ENCODE measurements at regions not wholly inside any gene's neighbourhood (a gene's known extent, or its start where the extent isn't known, plus 50 kb on each side); places are given as distances from the start of the nearest gene placed in this dataset.

GRCh38 chr21:28641731-28642130 lies 350.9 kb downstream of the LTN1 start:
- no peaks in the 10 kb centered on the region for H3K9me3 Mint-ChIP-seq
- H3K9me3 ChIP-seq (ENCODE audit: control insufficient read depth, low read length): no peaks in the 10 kb centered on the region
- TF ChIP-seq CTCF (conservative IDR thresholded peaks at IDR 0.05): no peak
- H3K27me3 ChIP-seq (ENCODE audit: control insufficient read depth, insufficient read depth, low read length, poor library complexity, severe bottlenecking): no peaks in the 10 kb centered on the region
- peaks cover 15% of the 10 kb centered on the region for H3K4me1 Mint-ChIP-seq
- no peak overlapping the region for H3K4me3 Mint-ChIP-seq
- no peak overlapping the region for H3K9ac ChIP-seq (ENCODE audit: extremely low read depth, low read length, poor library complexity, severe bottlenecking)
- no peak for DNase-seq
- H3K36me3 ChIP-seq (ENCODE audit: control insufficient read depth, insufficient read depth, low read length): no peaks in the 10 kb centered on the region
- H3K27me3 Mint-ChIP-seq (ENCODE audit: insufficient read depth): no peaks in the 10 kb centered on the region
- 80% methylated on average over 1 of the region's 1 CpG; no CpG with 5 or more reads in 1 of the 2 experiments for WGBS, 2 experiments (ENCODE audit: insufficient coverage in 1 of 2, insufficient read length in 1 of 2)
- no peak overlapping the region for H3K27ac Mint-ChIP-seq
- no peaks in the 10 kb centered on the region for H3K36me3 Mint-ChIP-seq (ENCODE audit: low read depth)
- H3K27ac ChIP-seq (ENCODE audit: low read depth, low read length): no peak overlapping the region
- no peaks in the 10 kb centered on the region for H3K4me1 ChIP-seq (ENCODE audit: control insufficient read depth, insufficient read depth, low read length)
- H3K4me3 ChIP-seq (ENCODE audit: low read length): no peak overlapping the region

GRCh38 chr21:28640326-28640725 lies 352.4 kb downstream of the LTN1 start:
- no peak overlapping the region for H3K4me3 Mint-ChIP-seq
- DNase-seq: no peak
- H3K4me3 ChIP-seq (ENCODE audit: low read length): no peak overlapping the region
- peaks cover 15% of the 10 kb centered on the region for H3K4me1 Mint-ChIP-seq
- H3K27me3 Mint-ChIP-seq (ENCODE audit: insufficient read depth): no peaks in the 10 kb centered on the region
- no peaks in the 10 kb centered on the region for H3K36me3 Mint-ChIP-seq (ENCODE audit: low read depth)
- no peak overlapping the region for H3K27ac ChIP-seq (ENCODE audit: low read depth, low read length)
- H3K4me1 ChIP-seq (ENCODE audit: control insufficient read depth, insufficient read depth, low read length): no peaks in the 10 kb centered on the region
- 78 to 80% methylated on average over 5 of the region's 5 CpGs for WGBS, 2 experiments (ENCODE audit: insufficient coverage in 1 of 2, insufficient read length in 1 of 2)
- no peaks in the 10 kb centered on the region for H3K9me3 ChIP-seq (ENCODE audit: control insufficient read depth, low read length)
- no peaks in the 10 kb centered on the region for H3K27me3 ChIP-seq (ENCODE audit: control insufficient read depth, insufficient read depth, low read length, poor library complexity, severe bottlenecking)
- no peaks in the 10 kb centered on the region for H3K9me3 Mint-ChIP-seq
- TF ChIP-seq CTCF (conservative IDR thresholded peaks at IDR 0.05): no peak
- H3K9ac ChIP-seq (ENCODE audit: extremely low read depth, low read length, poor library complexity, severe bottlenecking): no peak overlapping the region
- no peak overlapping the region for H3K27ac Mint-ChIP-seq
- no peaks in the 10 kb centered on the region for H3K36me3 ChIP-seq (ENCODE audit: control insufficient read depth, insufficient read depth, low read length)

- no peak for TF ChIP-seq CTCF (conservative IDR thresholded peaks at IDR 0.05)
- Mint-ChIP-seq H3K4me3 (no peak overlapping the region), H3K27ac (no peak overlapping the region), H3K27me3 (ENCODE audit: insufficient read depth) (no peaks in the 10 kb centered on the region), H3K4me1 (peaks cover 15% of the 10 kb centered on the region), H3K9me3 (no peaks in the 10 kb centered on the region), H3K36me3 (ENCODE audit: low read depth) (no peaks in the 10 kb centered on the region)
- no peak for DNase-seq
- Histone ChIP-seq H3K4me3 (ENCODE audit: low read length) (no peak overlapping the region), H3K27me3 (ENCODE audit: control insufficient read depth, insufficient read depth, low read length, poor library complexity, severe bottlenecking) (no peaks in the 10 kb centered on the region), H3K4me1 (ENCODE audit: control insufficient read depth, insufficient read depth, low read length) (no peaks in the 10 kb centered on the region), H3K9me3 (ENCODE audit: control insufficient read depth, low read length) (no peaks in the 10 kb centered on the region), H3K36me3 (ENCODE audit: control insufficient read depth, insufficient read depth, low read length) (no peaks in the 10 kb centered on the region), H3K27ac (ENCODE audit: low read depth, low read length) (no peak overlapping the region), H3K9ac (ENCODE audit: extremely low read depth, low read length, poor library complexity, severe bottlenecking) (no peak overlapping the region)
- WGBS, 2 experiments (ENCODE audit: insufficient coverage in 1 of 2, insufficient read length in 1 of 2): 75 to 96% methylated on average over 1 of the region's 1 CpG
These were observed 352.9 kb downstream of the LTN1 start for GRCh38 chr21:28639737-28640136.

Measured in endodermal cell (in vitro differentiated cells).